ENCODE measurements at regions not wholly inside any gene's neighbourhood (a gene's known extent, or its start where the extent isn't known, plus 50 kb on each side); places are given as distances from the start of the nearest gene placed in this dataset.

GRCh38 chr5:86029308-86029707 lies 588.4 kb upstream of the COX7C start:
- no peak for DNase-seq (ENCODE audit: low read depth)

- no peak for DNase-seq (ENCODE audit: low read depth)
Measured at GRCh38 chr5:86030753-86031152, 587.0 kb upstream of the COX7C start.

- DNase-seq (ENCODE audit: low read depth) = no peak
Measured at GRCh38 chr5:86038566-86038965, 579.2 kb upstream of the COX7C start.

- no peak for DNase-seq (ENCODE audit: low read depth)
Measured at GRCh38 chr5:86039351-86039750, 578.4 kb upstream of the COX7C start.

- DNase-seq (ENCODE audit: low read depth) = no peak
Measured at GRCh38 chr5:86070719-86071118, 547.0 kb upstream of the COX7C start.

- no peak for DNase-seq (ENCODE audit: low read depth)
Measured at GRCh38 chr5:86074297-86074696, 543.4 kb upstream of the COX7C start.

- no peak for DNase-seq (ENCODE audit: low read depth)
Measured at GRCh38 chr5:86075139-86075538, 542.6 kb upstream of the COX7C start.

- DNase-seq (ENCODE audit: low read depth) = no peak
Measured at GRCh38 chr5:86095092-86095491, 522.6 kb upstream of the COX7C start.

- no peak for DNase-seq (ENCODE audit: low read depth)
Measured at GRCh38 chr5:86101966-86102365, 515.8 kb upstream of the COX7C start.

GRCh38 chr5:86108825-86109224 lies 508.9 kb upstream of the COX7C start:
- no peak for DNase-seq (ENCODE audit: low read depth)

GRCh38 chr5:86112249-86112648 lies 505.5 kb upstream of the COX7C start:
- no peak for DNase-seq (ENCODE audit: low read depth)

GRCh38 chr5:86115164-86115563 lies 502.6 kb upstream of the COX7C start:
- no peak for DNase-seq (ENCODE audit: low read depth)

- no peak for DNase-seq (ENCODE audit: low read depth)
Measured at GRCh38 chr5:86118542-86118941, 499.2 kb upstream of the COX7C start.

GRCh38 chr5:86124333-86124732 lies 493.4 kb upstream of the COX7C start:
- no peak for DNase-seq (ENCODE audit: low read depth)

- DNase-seq (ENCODE audit: low read depth) = no peak
Measured at GRCh38 chr5:86125731-86126601, 491.8 kb upstream of the COX7C start.

GRCh38 chr5:86127696-86128095 lies 490.0 kb upstream of the COX7C start:
- DNase-seq (ENCODE audit: low read depth) = no peak

- DNase-seq (ENCODE audit: low read depth) = no peak
Measured at GRCh38 chr5:86129009-86129408, 488.7 kb upstream of the COX7C start.

- no peak for DNase-seq (ENCODE audit: low read depth)
Measured at GRCh38 chr5:86137297-86137696, 480.4 kb upstream of the COX7C start.

- no peak for DNase-seq (ENCODE audit: low read depth)
Measured at GRCh38 chr5:86143837-86144236, 473.9 kb upstream of the COX7C start.

GRCh38 chr5:86152988-86153560 lies 464.7 kb upstream of the COX7C start:
- no peak for DNase-seq (ENCODE audit: low read depth)

GRCh38 chr5:86155796-86156195 lies 461.9 kb upstream of the COX7C start:
- no peak for DNase-seq (ENCODE audit: low read depth)

- DNase-seq (ENCODE audit: low read depth) = no peak
Measured at GRCh38 chr5:86170194-86170593, 447.5 kb upstream of the COX7C start.

- DNase-seq (ENCODE audit: low read depth) = no peak
Measured at GRCh38 chr5:86175224-86175623, 442.5 kb upstream of the COX7C start.

GRCh38 chr5:86199287-86199686 lies 418.5 kb upstream of the COX7C start:
- no peak for DNase-seq (ENCODE audit: low read depth)

Data from fibroblast of the conjunctiva (primary cell).